Esophagus squamous epithelium (tissue), 5 donors: ENCODE measurements at regions not wholly inside any gene's neighbourhood (a gene's known extent, or its start where the extent isn't known, plus 50 kb on each side); places are given as distances from the start of the nearest gene placed in this dataset.

Experiments
- DNase-seq: peaks from one replicate; lab custom pipeline; 2025; lab: John Stamatoyannopoulos, UW
- H3K27ac ChIP-seq, 4 donors: fragments of 200-600 bp; sonication (generic); one replicate each; pipeline ENCODE4 v1.5.1; 2016 to 2019; ENCODE audit warnings: mild to moderate bottlenecking in 1 of 4
- H3K27me3 ChIP-seq, 4 donors: fragments of 200-600 bp; sonication (generic); 1 replicate in 3 of 4; 2 replicates in 1 of 4; pipeline versions ENCODE4 v1.5.1 to v1.6.0; 2017 to 2021; ENCODE audit warnings: antibody characterized with exemption in 1 of 4
- H3K36me3 ChIP-seq, 3 donors: fragments of 200-600 bp; sonication (generic); one replicate each; pipeline ENCODE4 v1.5.1; 2016 to 2019
- H3K4me1 ChIP-seq, 3 donors: fragments of 200-600 bp; sonication (generic); one replicate each; pipeline ENCODE4 v1.5.1; 2017 to 2019
- H3K4me3 ChIP-seq, 4 donors: fragments of 200-600 bp; sonication (generic); 1 replicate in 3 of 4; 2 replicates in 1 of 4; pipeline ENCODE4 v1.5.1; 2016 to 2019; ENCODE audit warnings: mild to moderate bottlenecking in 2 of 4, moderate library complexity in 1 of 4
- H3K9me3 ChIP-seq, 3 donors: fragments of 200-600 bp; sonication (generic); one replicate each; pipeline ENCODE4 v1.5.1; 2016 to 2019
- POLR2A ChIP-seq, 4 donors: fragments of 450-650 bp; IDR thresholded peaks; one replicate each; pipeline ENCODE4 v1.6.1; 2017; ENCODE audit warnings: antibody characterized with exemption in 4 of 4, mild to moderate bottlenecking in 4 of 4, moderate library complexity in 3 of 4
- WGBS, 2 donors: methylation state at CpG; one replicate each; pipeline ENCODE4 v1.1.5; 2018; 5-methylcytosine and 5-hydroxymethylcytosine counted together
- intact Hi-C: fragments of 100-400 bp; cut with DNase I; formaldehyde crosslinking; loops from one replicate; pipeline ENCODE4 v1.15.0; 2022
- TF ChIP-seq, protein P1 (sequence below), 6 experiments: fragments of 450-650 bp in 4 of 6; fragments of 200-600 bp in 2 of 6; sonication (generic) in 2 of 6; IDR thresholded peaks; one replicate each; pipeline ENCODE4 v1.5.1; 2016 to 2019; ENCODE audit warnings: antibody characterized with exemption in 6 of 6, mild to moderate bottlenecking in 4 of 6, moderate library complexity in 4 of 6
- donor health status: DM: yes; HTN: yes; CAD: no.

DNA sequence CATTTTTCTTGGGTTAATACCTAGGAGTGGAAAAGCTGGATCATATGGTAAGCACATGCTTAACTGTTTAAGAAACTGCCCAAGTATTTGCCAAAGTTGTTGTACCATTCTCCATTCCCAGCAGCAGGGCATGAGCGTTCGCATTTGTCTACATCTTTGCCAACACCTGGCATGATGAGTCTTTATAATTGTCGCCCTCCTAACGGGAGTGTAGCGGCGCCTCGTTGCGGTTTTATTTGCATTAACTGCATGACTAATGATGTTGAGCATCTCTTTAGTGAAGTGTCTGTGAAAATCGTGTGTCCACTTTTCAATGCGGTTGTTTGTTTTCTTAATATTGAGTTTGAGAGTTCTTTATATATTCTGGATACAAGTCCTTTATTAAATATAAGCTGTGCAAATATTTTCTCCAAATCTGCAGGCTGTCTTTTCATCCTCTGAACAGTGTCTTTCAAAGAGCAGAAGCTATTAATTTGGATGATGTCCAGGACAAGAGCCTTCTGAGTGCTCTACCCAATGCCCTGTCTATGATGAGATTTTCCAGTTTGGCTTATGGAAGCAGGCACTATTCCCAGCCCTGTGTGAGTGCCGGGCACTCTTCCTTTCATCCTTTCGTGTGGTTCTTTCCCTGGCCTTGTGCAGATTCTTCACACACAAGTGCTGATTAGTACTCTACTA lies 202.0 kb downstream of the FOXO1 start:
- no peak for DNase-seq
- WGBS, 2 donors: 58 to 66% methylated on average over 12 of the region's 12 CpGs
- H3K27ac ChIP-seq: no peak overlapping the region
- H3K27me3 ChIP-seq: no peaks in the 10 kb centered on the region
- H3K9me3 ChIP-seq: no peaks in the 10 kb centered on the region
- intact Hi-C loops: no loop called here
- H3K36me3 ChIP-seq: no peaks in the 10 kb centered on the region
- no peak overlapping the region for H3K4me3 ChIP-seq
- H3K4me1 ChIP-seq: no peaks in the 10 kb centered on the region
- TF ChIP-seq, protein P1, sequence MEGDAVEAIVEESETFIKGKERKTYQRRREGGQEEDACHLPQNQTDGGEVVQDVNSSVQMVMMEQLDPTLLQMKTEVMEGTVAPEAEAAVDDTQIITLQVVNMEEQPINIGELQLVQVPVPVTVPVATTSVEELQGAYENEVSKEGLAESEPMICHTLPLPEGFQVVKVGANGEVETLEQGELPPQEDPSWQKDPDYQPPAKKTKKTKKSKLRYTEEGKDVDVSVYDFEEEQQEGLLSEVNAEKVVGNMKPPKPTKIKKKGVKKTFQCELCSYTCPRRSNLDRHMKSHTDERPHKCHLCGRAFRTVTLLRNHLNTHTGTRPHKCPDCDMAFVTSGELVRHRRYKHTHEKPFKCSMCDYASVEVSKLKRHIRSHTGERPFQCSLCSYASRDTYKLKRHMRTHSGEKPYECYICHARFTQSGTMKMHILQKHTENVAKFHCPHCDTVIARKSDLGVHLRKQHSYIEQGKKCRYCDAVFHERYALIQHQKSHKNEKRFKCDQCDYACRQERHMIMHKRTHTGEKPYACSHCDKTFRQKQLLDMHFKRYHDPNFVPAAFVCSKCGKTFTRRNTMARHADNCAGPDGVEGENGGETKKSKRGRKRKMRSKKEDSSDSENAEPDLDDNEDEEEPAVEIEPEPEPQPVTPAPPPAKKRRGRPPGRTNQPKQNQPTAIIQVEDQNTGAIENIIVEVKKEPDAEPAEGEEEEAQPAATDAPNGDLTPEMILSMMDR (IDR thresholded peaks at IDR 0.05): no peak

DNA sequence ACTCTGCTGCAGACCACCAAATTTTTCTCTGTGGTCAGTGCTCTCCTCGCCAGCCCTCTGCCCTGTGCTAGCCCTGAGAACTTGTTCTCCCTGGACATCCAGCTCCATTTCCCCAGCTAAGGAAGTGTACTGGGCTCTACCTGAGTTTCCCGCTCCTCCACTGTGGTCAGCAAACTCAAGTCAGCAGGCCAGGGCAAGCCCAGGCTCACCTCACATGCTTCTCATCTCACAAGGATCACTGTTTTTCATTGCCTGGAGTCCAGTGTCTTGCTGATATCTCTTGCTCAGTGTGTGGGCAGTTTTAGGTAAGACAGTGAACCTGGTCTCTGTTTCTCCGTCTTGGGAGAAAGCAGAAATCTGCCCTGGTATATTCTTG lies 201.4 kb downstream of the FOXO1 start:
- no peak overlapping the region for H3K4me3 ChIP-seq
- no peaks in the 10 kb centered on the region for H3K4me1 ChIP-seq
- 92 to 96% methylated on average over 2 of the region's 3 CpGs for WGBS, 2 donors
- no peaks in the 10 kb centered on the region for H3K27me3 ChIP-seq
- intact Hi-C loops: no loop called here
- DNase-seq: no peak
- H3K36me3 ChIP-seq: no peaks in the 10 kb centered on the region
- TF ChIP-seq, protein P1 (IDR thresholded peaks at IDR 0.05): no peak
- TF ChIP-seq POLR2A (IDR thresholded peaks at IDR 0.05): no peak
- H3K9me3 ChIP-seq: no peaks in the 10 kb centered on the region
- H3K27ac ChIP-seq: no peak overlapping the region

DNA sequence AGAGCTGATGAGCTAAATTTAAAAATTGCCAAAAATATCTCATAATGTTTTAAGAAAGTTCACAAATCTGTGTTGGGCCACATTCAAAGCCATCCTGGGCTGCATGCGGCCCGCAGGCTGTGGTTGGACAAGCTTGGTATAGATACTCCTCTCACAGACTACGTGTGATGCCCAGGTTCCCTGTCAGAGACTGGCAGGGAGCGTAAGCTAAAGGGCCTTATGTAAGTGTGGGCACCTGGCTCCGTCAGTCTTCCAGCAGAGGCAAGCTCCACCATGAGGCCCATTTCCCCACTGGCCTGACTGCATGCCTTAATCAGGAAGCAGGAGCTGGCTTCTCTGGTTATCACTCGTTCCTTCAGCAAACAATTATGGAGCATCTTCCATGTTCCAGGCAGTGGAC lies 200.2 kb downstream of the FOXO1 start:
- no peaks in the 10 kb centered on the region for H3K27me3 ChIP-seq
- TF ChIP-seq POLR2A (IDR thresholded peaks at IDR 0.05): no peak
- TF ChIP-seq, protein P1 (IDR thresholded peaks at IDR 0.05): no peak
- DNase-seq: no peak
- H3K4me3 ChIP-seq: no peak overlapping the region
- 91 to 100% methylated on average over 2 to 5 of the region's 6 CpGs for WGBS, 2 donors
- no peaks in the 10 kb centered on the region for H3K9me3 ChIP-seq
- no peak overlapping the region for H3K27ac ChIP-seq
- intact Hi-C loops: no loop called here
- no peaks in the 10 kb centered on the region for H3K36me3 ChIP-seq
- no peaks in the 10 kb centered on the region for H3K4me1 ChIP-seq

DNA sequence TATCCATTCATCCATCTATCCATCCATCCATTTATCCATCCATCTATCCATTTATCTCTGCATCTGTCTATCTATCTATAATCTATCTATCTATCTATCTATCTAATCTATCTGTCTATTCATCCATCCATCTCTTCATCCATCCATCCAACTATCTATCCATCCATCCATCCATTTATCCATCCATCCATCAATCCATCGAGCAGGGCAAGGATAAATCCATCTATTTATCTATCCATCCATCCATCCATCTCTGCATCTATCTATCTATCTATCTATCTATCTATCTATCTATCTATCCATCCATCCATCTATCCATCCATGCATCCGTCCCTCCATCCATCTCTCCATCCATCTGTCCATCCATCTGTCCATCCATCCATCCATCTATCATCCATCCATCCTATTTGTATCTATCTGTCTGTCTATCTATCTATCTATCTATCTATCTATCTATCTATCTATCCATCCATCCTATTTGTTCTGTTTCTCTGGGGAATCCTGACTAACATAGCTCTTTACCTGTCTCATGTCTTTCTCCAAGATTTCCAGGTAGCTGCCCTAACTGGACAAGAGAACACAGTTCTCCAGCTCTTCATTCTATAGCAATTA lies 198.1 kb downstream of the FOXO1 start:
- Histone ChIP-seq H3K27ac (no peak overlapping the region), H3K4me1 (no peaks in the 10 kb centered on the region), H3K9me3 (no peaks in the 10 kb centered on the region), H3K36me3 (no peaks in the 10 kb centered on the region), H3K27me3 (no peaks in the 10 kb centered on the region), H3K4me3 (no peak overlapping the region)
- TF ChIP-seq, protein P1 (IDR thresholded peaks at IDR 0.05): no peak
- TF ChIP-seq POLR2A (IDR thresholded peaks at IDR 0.05): no peak
- intact Hi-C loops: no loop called here
- no peak for DNase-seq
- WGBS, 2 donors: 70 to 82% methylated on average over 2 of the region's 2 CpGs

DNA sequence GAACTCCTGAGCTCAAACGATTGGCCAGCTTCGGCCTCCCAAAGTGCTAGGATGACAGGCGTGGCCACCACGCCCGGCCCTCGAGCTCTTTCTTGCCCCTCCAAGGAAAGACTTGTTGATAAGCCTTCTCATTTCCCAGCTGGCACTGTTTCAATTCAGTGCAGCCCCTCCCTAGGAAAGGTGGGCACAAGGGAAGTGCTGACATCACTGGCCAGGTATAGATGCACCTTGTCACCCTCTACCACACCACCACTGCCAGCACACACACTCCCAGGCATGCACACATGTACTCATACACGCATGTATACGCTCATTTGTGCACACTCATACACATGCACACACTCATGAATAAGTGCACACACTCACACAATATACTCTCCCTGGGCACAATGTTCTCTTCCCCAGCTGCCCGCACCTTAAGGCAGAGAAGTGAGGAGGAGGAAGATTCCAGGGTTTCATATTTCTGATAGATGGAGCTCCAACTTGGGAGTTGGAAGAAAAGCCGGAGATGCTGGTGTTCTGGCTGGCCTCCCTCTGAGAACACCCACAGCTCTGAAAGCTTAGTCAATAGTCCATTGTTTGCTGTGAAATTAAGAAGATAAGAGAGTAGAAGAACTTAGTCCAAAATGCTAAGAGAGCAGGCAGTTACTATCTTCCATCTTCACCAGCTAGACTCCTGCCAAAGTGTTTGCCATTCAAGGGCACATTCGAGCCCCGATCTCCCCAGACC lies 196.7 kb downstream of the FOXO1 start:
- TF ChIP-seq POLR2A (IDR thresholded peaks at IDR 0.05): no peak
- TF ChIP-seq, protein P1 (IDR thresholded peaks at IDR 0.05): no peak
- H3K27ac ChIP-seq: peak overlapping the region in 1 of 4 donors; percentile 45
- no peaks in the 10 kb centered on the region for H3K9me3 ChIP-seq
- H3K4me3 ChIP-seq: no peak overlapping the region
- WGBS, 2 donors: 85 to 90% methylated on average over 12 of the region's 12 CpGs
- intact Hi-C loops: no loop called here
- no peaks in the 10 kb centered on the region for H3K4me1 ChIP-seq
- DNase-seq: no peak
- H3K27me3 ChIP-seq: no peaks in the 10 kb centered on the region
- H3K36me3 ChIP-seq: no peaks in the 10 kb centered on the region
